ENCODE measurements at regions not wholly inside any gene's neighbourhood (a gene's known extent, or its start where the extent isn't known, plus 50 kb on each side); places are given as distances from the start of the nearest gene placed in this dataset.
"Not testable (repeated sequence)": the region's sequence is repeated elsewhere in the genome, so short reads cannot be mapped to it uniquely, and the experiment has no call there.

GRCh38 chr1:121519042-121519755 lies 334.4 kb downstream of the SRGAP2C start:
- peak; percentile 89 to 91 for DNase-seq

DNA sequence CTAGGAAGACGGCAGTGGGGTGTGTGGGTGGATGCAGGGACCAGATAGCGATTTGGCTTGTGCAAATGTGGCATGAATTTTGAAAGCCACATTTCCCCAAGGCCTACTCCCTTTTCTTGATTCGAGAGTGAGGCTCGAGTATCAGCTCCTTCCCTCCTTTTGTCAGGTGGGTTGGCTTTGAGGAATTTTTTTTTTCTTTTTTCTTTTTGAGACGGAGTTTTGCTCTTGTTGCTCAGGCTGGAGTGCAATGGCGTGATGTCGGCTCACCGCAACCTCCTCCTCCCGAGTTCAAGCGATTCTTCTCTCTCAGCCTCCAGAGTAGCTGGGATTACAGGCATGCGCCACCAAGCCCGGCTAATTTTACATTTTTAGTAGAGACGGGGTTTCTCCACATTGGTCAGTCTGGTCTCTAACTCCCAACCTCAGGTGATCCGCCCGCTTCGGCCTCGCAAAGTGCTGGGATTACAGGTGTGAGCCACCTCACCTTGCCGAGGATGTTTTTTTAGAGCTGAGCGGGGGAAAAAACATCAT lies 335.0 kb downstream of the SRGAP2C start:
- DNase-seq = not testable (repeated sequence)

- DNase-seq = no peak
Observed at GRCh38 chr1:121522061-121522759, 337.4 kb downstream of the SRGAP2C start.

GRCh38 chr1:121523112-121523511 lies 338.3 kb downstream of the SRGAP2C start:
- not testable (repeated sequence) for DNase-seq

DNA sequence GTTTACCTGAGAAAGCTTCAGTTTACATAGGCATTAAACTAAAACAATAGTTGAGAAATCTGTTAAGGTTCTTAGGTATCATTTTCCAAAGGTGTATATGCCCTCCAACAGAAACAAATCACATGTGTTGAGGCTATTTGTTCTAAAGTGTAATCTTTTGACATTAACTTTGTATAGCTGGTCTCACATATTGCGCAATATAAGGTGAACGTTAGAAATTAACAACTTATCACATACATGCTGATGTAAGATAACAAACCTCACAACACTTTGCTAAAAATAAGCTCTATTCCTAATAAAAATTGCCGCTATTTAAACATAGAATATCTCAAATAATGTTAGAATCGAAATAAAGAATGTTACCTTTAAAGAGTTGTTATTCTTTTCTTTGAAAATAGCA lies 340.6 kb downstream of the SRGAP2C start:
- DNase-seq = no peak

DNA sequence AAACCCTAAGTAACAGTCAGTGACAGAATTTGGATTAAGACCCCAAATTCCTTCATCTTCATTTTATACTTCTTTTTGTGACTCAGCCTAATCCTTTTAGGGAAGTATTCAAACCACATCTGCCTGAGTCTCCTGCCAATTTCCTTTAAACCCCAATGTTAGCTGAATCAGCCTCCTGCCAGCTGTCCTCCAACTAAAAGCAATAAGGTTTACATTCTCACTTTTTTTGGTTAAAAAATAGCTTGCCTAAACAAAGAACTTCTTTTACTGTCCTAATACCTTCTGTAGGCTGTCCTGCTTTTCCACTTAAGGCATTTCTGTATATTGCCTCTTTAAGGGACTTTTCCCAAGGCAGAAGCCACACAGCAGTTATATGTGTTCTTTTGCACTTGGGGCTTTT lies 344.2 kb downstream of the SRGAP2C start:
- not testable (repeated sequence) for DNase-seq

GRCh38 chr1:121530026-121530425 lies 345.3 kb downstream of the SRGAP2C start:
- DNase-seq = not testable (repeated sequence)

- not testable (repeated sequence) for DNase-seq
Observed at GRCh38 chr1:121531747-121532146, 347.0 kb downstream of the SRGAP2C start.

DNA sequence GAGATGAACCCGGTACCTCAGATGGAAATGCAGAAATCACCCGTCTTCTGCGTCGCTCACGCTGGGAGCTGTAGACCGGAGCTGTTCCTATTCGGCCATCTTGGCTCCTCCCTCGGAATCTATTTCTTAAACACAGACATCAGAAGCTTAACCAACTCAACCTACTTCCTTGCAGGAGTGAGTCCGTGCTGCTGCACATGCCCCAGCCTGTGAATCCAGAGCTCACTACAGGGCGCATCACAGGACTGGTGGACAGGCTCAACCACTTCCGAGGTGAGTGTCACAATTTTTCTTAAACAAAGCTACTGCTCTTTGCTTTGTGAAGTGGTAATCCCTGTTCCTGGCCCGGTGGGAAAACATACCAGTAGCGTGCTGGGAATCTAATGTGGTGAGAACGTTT lies 353.4 kb downstream of the SRGAP2C start:
- not testable (repeated sequence) for DNase-seq

DNA sequence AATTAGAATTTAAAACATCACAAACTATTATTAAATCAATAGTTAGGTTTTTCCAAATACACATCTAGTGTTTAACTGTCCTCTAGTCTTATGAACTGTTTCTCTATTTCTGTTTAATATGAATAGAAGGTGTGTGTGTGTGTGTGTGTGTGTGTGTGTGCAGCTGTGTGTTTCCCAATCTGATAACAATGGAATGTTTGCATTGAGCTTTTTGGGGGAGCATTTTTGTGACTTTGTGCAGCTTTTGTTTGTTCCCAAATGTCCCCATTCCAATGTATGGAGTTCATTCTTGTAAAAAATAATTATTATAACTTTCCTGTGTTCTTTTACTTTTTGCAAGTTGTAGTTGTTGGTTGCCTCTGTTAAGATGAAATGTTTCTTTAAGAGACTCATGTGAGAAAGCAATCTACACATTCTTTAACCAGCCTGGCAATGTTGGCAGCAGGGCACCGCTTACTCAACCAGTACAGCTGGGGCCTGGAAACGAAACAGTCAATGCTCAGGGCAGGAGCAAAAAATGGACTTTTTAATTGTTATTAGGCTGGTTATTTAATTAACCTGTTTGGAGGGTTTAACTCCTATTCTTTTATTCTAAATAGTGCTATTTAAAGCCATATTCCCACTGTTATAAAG lies 354.3 kb downstream of the SRGAP2C start:
- no peak for DNase-seq

GRCh38 chr1:121543988-121544387 lies 359.2 kb downstream of the SRGAP2C start:
- not testable (repeated sequence) for DNase-seq

- no peak for DNase-seq
Observed at GRCh38 chr1:121544500-121544899, 359.7 kb downstream of the SRGAP2C start.

DNA sequence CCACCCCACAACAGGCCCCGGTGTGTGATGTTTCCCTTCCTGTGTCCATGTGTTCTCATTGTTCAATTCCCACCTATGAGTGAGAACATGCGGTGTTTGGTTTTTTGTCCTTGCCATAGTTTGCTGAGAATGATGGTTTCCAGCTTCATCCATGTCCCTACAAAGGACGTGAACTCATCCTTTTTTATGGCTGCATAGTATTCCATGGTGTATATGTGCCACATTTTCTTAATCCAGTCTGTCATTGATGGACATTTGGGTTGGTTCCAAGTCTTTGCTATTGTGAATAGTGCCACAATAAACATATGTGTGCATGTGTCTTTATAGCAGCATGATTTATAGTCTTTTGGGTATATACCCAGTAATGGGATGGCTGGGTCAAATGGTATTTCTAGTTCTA lies 361.1 kb downstream of the SRGAP2C start:
- DNase-seq = not testable (repeated sequence)

DNA sequence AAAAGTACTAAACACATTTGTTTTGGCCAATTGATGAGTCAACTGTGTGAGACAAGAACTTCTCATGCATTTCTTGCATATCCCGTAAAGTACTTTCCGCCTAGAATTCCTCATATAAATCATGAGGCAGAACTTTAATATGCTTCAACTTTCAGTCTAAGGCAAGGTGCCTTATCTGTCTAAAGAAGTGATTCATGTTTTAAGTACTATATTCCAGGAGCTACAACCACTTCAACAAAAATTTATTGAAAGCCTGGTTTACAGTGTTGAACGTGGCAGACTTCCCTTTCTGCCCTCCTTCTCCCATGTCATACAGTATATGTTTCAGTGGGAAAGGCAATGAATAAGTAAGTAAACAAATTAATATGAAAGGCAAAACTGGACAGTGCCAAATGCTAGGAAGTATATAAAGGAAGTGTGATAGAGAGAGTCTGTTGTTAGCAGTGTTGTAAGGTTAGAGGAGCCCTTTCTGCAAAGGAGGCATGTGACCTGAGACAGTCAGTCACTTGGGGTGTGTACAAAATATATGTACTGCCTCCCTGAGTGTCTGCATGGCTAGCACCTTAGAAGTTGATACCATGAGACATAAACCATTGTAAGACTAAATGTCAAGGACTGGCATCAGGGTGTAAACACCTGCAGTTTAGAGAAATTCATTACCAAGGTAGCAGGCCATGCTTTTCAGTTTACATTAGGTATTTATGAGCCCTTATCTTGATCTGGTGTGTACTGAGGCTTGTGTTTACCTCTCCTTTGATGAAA lies 362.2 kb downstream of the SRGAP2C start:
- no peak for DNase-seq

- not testable (repeated sequence) for DNase-seq
Observed at GRCh38 chr1:121547726-121548125, 363.0 kb downstream of the SRGAP2C start.

DNA sequence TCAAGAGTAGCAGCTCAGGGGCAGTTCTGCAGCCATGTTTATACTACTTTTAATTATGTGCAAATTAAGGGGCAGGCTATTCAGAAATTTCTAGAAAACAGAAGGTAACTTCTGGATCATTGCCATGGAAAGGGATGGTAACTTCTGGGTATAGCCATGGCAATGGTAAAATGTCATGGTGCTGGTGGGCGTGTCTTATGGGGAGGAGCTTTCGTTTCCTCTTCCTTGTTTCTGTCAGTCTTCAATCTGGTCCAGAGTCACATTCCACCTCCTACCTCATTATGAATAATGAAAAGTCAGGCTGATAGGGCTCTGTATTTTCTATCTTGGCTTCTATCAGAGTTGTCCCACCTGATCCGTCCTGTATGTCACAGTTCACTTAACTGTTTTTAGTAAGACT lies 366.0 kb downstream of the SRGAP2C start:
- DNase-seq = not testable (repeated sequence)

DNA sequence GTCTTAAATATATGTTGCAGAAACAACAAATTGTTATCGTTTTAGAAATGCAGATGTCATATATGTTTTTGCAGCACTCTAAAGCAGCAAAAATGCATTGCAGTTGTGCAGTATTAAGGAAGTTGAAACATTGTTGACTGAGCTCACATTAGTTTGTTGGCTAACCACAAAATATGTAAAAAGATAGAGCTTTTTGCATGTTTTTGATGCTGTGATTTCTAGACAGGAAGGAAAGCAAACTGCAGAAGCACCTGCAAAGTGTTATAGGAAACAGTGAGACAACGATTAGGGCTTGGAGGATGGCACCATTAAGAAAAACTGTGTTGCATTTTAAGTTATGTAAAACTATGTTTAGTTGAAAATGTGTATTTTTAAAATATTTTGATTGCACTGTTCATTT lies 366.7 kb downstream of the SRGAP2C start:
- DNase-seq = peak in 1 of 2 donors; percentile 58

- not testable (repeated sequence) for DNase-seq
Observed at GRCh38 chr1:121556560-121556959, 371.8 kb downstream of the SRGAP2C start.

DNA sequence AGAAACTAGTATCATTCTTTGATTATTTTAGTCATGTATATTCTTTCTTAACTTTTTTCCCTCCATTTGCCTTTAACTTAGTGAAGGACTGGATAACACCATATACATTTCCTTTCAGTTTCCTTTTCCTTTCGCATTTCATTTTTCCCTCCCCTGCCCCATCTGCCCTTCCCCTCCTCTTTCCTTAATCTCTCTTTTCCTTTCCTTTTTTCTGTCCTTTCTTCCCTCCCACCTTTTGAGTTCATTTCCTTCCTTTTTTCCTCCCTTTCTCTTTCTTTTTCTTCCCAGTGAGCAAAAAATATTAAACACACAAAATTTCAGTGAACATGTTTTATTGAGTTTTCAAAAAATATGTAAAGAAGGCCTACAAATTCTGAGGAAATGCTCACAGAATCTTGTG lies 373.3 kb downstream of the SRGAP2C start:
- DNase-seq = not testable (repeated sequence)

- DNase-seq = no peak
Observed at GRCh38 chr1:121558514-121558913, 373.7 kb downstream of the SRGAP2C start.

GRCh38 chr1:121566346-121566745 lies 381.6 kb downstream of the SRGAP2C start:
- no peak for DNase-seq

DNA sequence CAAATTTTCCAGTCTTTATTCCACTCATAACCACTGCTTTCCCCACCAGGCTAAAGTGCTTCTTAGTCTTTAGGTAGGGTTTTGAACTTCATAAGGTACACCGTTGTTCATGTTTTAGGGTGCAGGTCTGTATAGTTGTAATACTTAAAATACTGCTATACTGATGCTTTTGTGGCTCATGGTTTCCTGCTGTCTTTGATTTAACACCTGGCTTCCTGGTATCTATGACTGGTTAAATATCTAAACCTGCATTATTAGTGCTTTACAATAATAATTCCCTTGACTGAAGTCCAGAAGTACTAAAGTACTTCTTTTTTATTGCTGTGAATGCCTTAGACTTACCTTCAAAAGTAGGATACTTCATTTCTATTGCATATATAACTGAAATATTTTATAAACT lies 384.7 kb downstream of the SRGAP2C start:
- no peak for DNase-seq

Data from CD4-positive, alpha-beta T cell treated with Interleukin-4 for 1 hour (primary cell).